ENCODE measurements at regions not wholly inside any gene's neighbourhood (a gene's known extent, or its start where the extent isn't known, plus 50 kb on each side); places are given as distances from the start of the nearest gene placed in this dataset.

DNA sequence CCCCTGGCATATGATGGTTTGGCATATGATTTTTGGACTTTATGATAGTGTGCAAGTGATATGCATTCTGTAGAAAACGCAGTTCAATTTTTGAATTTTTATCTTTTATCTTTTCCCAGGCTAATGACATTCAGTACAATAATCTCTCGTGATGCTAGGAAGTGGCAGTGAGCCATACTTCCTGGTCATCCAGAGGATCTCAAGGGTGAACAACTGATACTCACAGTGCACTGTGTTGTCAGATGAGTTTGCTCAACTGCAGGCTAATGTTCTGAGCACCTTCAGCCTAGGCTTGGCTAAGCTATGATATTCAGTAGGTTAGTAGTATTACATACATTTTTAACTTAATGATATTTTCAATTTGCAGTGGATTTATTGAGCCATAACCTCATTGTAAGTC, 405.3 kb downstream of the PCDH7 start:
- no peak for TF ChIP-seq POLR2AphosphoS5 (IDR thresholded peaks at IDR 0.05)
- TF ChIP-seq, protein P1, sequence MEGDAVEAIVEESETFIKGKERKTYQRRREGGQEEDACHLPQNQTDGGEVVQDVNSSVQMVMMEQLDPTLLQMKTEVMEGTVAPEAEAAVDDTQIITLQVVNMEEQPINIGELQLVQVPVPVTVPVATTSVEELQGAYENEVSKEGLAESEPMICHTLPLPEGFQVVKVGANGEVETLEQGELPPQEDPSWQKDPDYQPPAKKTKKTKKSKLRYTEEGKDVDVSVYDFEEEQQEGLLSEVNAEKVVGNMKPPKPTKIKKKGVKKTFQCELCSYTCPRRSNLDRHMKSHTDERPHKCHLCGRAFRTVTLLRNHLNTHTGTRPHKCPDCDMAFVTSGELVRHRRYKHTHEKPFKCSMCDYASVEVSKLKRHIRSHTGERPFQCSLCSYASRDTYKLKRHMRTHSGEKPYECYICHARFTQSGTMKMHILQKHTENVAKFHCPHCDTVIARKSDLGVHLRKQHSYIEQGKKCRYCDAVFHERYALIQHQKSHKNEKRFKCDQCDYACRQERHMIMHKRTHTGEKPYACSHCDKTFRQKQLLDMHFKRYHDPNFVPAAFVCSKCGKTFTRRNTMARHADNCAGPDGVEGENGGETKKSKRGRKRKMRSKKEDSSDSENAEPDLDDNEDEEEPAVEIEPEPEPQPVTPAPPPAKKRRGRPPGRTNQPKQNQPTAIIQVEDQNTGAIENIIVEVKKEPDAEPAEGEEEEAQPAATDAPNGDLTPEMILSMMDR (IDR thresholded peaks at IDR 0.05) = no peak

All from stomach (tissue), 4 donors.